Skeletal muscle satellite cell (primary cell): ENCODE measurements at regions not wholly inside any gene's neighbourhood (a gene's known extent, or its start where the extent isn't known, plus 50 kb on each side); places are given as distances from the start of the nearest gene placed in this dataset.
"Not testable (repeated sequence)": the region's sequence is repeated elsewhere in the genome, so short reads cannot be mapped to it uniquely, and the experiment has no call there.

Experiments
- H3K27me3 ChIP-seq: 2 replicates; pipeline ENCODE4 v1.7.0; 2013; ENCODE audit warnings: low read length; ENCODE audit not compliant: control insufficient read depth, insufficient read depth
- H3K36me3 ChIP-seq: 2 replicates; pipeline ENCODE4 v1.7.0; 2013; ENCODE audit warnings: mild to moderate bottlenecking, control low read depth, low read length; ENCODE audit not compliant: insufficient read depth
- H3K4me1 ChIP-seq: 2 replicates; pipeline ENCODE4 v1.7.0; 2013; ENCODE audit warnings: low read length; ENCODE audit not compliant: control insufficient read depth, insufficient read depth
- H3K4me2 ChIP-seq: 2 replicates; pipeline ENCODE4 v1.7.0; 2013; ENCODE audit warnings: mild to moderate bottlenecking, low read length
- H3K4me3 ChIP-seq: 2 replicates; pipeline ENCODE4 v1.7.0; 2013; ENCODE audit warnings: low read length
- H3K9ac ChIP-seq: 2 replicates; pipeline ENCODE4 v1.7.0; 2013; ENCODE audit warnings: mild to moderate bottlenecking, low read depth, low read length, moderate library complexity
- H3K9me3 ChIP-seq: replicated peaks from 2 replicates; pipeline ENCODE4 v1.7.0; 2013; ENCODE audit warnings: mild to moderate bottlenecking, control low read depth, low read length

DNA sequence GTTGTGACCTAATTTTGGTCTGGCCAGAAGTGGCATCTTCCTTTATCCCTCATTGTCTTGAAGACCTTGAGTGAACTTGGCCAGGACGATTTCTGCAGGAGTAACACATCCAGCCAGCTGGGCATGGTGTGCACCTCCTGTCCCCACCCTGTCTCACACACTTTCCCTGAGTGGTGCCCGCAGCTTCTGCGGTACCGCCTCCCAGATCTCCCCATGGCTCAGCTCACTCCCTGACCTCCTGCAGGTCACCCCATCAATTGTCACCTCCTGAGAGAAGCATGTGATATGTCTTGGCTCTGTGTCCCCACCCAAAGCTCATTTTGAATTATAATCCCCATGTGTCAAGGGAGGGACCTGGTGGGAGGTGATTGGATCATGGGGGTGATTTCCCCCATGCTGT lies 50.2 kb upstream of the TP53I11 start:
- Histone ChIP-seq H3K36me3 (no peaks in the 10 kb centered on the region), H3K4me3 (no peak overlapping the region), H3K4me1 (no peaks in the 10 kb centered on the region), H3K9ac (no peak overlapping the region), H3K4me2 (no peak overlapping the region), H3K27me3 (peaks cover 62% of the 10 kb centered on the region), H3K9me3 (no peaks in the 10 kb centered on the region)

DNA sequence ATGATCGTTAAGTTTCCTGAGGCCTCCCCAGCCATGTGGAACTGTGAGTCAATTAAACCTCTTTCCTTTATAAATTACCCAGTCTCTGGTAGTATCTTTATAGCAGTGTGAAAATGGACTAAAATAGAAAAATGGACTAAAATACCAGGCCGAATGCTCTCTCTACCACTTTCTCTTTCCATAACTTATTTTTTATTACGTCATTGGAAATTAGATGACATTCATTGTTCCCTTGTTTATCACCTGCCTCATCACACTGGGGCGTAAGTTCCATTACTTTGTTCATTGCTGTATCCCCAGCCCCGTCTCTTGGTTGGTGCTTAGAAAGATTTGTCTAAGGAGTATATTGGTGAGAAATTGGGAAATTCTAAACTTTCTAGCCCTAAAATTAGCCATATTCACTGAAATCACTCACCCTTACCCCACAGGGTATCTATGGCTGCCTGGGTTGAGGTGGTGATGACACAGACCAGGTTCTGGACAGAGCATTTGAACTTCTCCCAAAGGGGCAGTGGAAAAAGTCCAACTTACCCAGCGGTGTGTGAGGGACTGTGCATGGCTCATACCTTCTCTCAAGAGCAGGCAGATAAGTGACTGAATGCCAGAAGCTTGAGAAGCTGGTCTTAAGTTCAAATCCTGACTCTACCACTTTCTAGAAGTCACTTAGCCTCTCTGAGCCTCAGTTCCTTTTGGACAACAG lies 50.9 kb upstream of the TP53I11 start:
- H3K4me2 ChIP-seq: no peak overlapping the region
- H3K4me1 ChIP-seq: no peaks in the 10 kb centered on the region
- peaks cover 66% of the 10 kb centered on the region for H3K27me3 ChIP-seq
- no peaks in the 10 kb centered on the region for H3K9me3 ChIP-seq
- H3K4me3 ChIP-seq: no peak overlapping the region
- no peak overlapping the region for H3K9ac ChIP-seq
- H3K36me3 ChIP-seq: no peaks in the 10 kb centered on the region

- no peaks in the 10 kb centered on the region for H3K9me3 ChIP-seq
Observed at GRCh38 chr11:45005106-45005505, 54.4 kb upstream of the TP53I11 start.

DNA sequence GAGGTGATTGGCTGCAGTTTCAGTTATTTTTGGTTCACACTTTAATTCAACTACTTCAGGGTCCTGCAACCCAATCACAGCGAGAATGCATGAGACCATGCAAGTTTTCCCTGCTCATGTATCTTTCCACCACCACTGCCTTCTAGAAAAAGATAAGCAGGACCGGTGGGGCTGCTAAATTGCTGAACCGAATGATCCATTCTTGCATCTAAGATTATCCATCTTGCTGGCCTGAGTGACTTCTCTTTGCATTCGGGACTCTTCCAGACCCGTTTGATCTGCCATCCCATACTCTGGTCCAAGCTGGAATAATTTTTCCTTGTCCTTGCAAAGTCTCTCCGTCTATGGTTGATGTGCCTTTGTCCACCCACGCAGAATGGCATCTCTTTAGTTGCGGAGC lies 56.3 kb upstream of the TP53I11 start:
- Histone ChIP-seq H3K9ac (no peak overlapping the region), H3K4me1 (no peaks in the 10 kb centered on the region), H3K27me3 (peaks cover 52% of the 10 kb centered on the region), H3K9me3 (no peaks in the 10 kb centered on the region), H3K4me2 (no peak overlapping the region), H3K4me3 (no peak overlapping the region), H3K36me3 (no peaks in the 10 kb centered on the region)

More at GRCh38 chr11:45005106-45005505, 54.4 kb upstream of the TP53I11 start:
- Histone ChIP-seq H3K4me1 (no peaks in the 10 kb centered on the region), H3K27me3 (peaks cover 67% of the 10 kb centered on the region), H3K4me3 (no peak overlapping the region), H3K4me2 (no peak overlapping the region), H3K9ac (no peak overlapping the region), H3K36me3 (no peaks in the 10 kb centered on the region)

- peaks cover 21% of the 10 kb centered on the region for H3K27me3 ChIP-seq
- not testable (repeated sequence) for H3K4me3 ChIP-seq, H3K4me2 ChIP-seq, H3K9ac ChIP-seq, H3K9me3 ChIP-seq, H3K36me3 ChIP-seq, H3K4me1 ChIP-seq
Observed at GRCh38 chr11:45015983-45016382, 65.3 kb upstream of the TP53I11 start.

GRCh38 chr11:45016446-45016845 lies 65.8 kb upstream of the TP53I11 start:
- not testable (repeated sequence) for H3K9ac ChIP-seq, H3K4me3 ChIP-seq, H3K36me3 ChIP-seq, H3K4me2 ChIP-seq, H3K9me3 ChIP-seq, H3K4me1 ChIP-seq
- peaks cover 25% of the 10 kb centered on the region for H3K27me3 ChIP-seq

DNA sequence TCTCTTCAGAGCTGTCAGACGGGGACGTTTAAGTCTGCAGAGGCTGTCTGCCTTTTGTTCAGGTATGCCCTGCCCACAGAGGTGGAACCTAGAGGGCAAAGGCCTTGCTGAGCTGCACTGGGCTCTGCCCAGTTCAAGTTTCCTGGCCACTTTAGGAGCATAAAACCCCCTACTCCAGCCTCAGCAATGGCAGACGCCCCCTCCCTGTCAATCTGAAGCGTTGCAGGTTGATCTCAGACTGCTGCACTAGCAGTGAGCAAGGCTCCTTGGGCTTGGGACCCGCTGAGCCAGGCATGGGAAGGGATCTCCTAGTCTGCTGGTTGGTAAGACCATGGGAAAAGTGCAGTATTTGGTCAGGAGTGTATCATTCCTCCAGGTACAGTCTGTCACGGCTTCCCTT lies 66.6 kb upstream of the TP53I11 start:
- Histone ChIP-seq H3K9ac (no peak overlapping the region), H3K9me3 (no peaks in the 10 kb centered on the region), H3K27me3 (peaks cover 34% of the 10 kb centered on the region), H3K4me2 (no peak overlapping the region), H3K4me1 (peaks cover 5% of the 10 kb centered on the region), H3K4me3 (no peak overlapping the region), H3K36me3 (no peaks in the 10 kb centered on the region)

- Histone ChIP-seq H3K4me1 (peaks cover 6% of the 10 kb centered on the region), H3K9me3 (no peaks in the 10 kb centered on the region), H3K4me3 (no peak overlapping the region), H3K4me2 (no peak overlapping the region), H3K36me3 (no peaks in the 10 kb centered on the region), H3K27me3 (peaks cover 46% of the 10 kb centered on the region), H3K9ac (no peak overlapping the region)
Observed at GRCh38 chr11:45021001-45021400, 70.3 kb upstream of the TP53I11 start.

- Histone ChIP-seq H3K36me3 (no peaks in the 10 kb centered on the region), H3K27me3 (peaks cover 54% of the 10 kb centered on the region), H3K4me2 (no peak overlapping the region), H3K9ac (no peak overlapping the region), H3K9me3 (no peaks in the 10 kb centered on the region), H3K4me3 (no peak overlapping the region), H3K4me1 (peaks cover 6% of the 10 kb centered on the region)
Observed at GRCh38 chr11:45021692-45022141, 71.0 kb upstream of the TP53I11 start.

GRCh38 chr11:45022294-45023064 lies 71.8 kb upstream of the TP53I11 start:
- no peak overlapping the region for H3K9ac ChIP-seq
- peaks cover 61% of the 10 kb centered on the region for H3K27me3 ChIP-seq
- no peaks in the 10 kb centered on the region for H3K9me3 ChIP-seq
- no peak overlapping the region for H3K4me2 ChIP-seq
- peaks cover 6% of the 10 kb centered on the region for H3K4me1 ChIP-seq
- H3K4me3 ChIP-seq: no peak overlapping the region
- no peaks in the 10 kb centered on the region for H3K36me3 ChIP-seq

GRCh38 chr11:45023065-45023365 lies 72.3 kb upstream of the TP53I11 start:
- Histone ChIP-seq H3K36me3 (no peaks in the 10 kb centered on the region), H3K4me2 (no peak overlapping the region), H3K27me3 (peaks cover 67% of the 10 kb centered on the region), H3K4me1 (peaks cover 6% of the 10 kb centered on the region), H3K9me3 (no peaks in the 10 kb centered on the region), H3K9ac (no peak overlapping the region), H3K4me3 (no peak overlapping the region)

GRCh38 chr11:45024316-45024715 lies 73.6 kb upstream of the TP53I11 start:
- Histone ChIP-seq H3K36me3 (no peaks in the 10 kb centered on the region), H3K4me2 (no peak overlapping the region), H3K27me3 (peaks cover 74% of the 10 kb centered on the region), H3K9ac (no peak overlapping the region), H3K4me1 (peaks cover 6% of the 10 kb centered on the region), H3K4me3 (no peak overlapping the region), H3K9me3 (no peaks in the 10 kb centered on the region)
